ENCODE measurements at regions not wholly inside any gene's neighbourhood (a gene's known extent, or its start where the extent isn't known, plus 50 kb on each side); places are given as distances from the start of the nearest gene placed in this dataset.

DNA sequence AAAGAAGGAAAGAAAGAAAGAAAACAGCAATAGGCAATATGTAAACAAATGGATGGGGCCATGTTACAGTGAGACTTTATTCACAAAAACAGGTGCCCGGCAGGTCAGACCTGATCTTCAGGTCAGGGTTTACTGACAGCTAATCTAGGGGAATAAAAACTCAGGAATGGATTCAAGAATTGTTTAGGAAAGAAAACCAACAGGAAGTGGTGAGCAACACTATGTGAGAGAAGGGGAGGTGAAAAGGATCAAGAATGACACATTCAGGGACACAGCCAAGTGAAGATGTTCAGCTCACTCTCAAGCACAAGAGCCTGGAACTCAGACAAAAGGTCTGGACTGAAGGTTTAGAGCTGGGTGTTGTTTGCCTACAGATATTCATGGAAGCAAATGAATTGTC lies 244.5 kb downstream of the EFNB2 start:
- ATAC-seq (no peak), DNase-seq (ENCODE audit: low read depth, low spot score) (no peak)
- TF ChIP-seq TCF7L2 (IDR thresholded peaks at IDR 0.05; ENCODE audit: borderline replicate concordance, extremely low read depth, insufficient read depth, insufficient read length) (no peak), ZFX (IDR thresholded peaks at IDR 0.05) (no peak), POLR2AphosphoS5 (IDR thresholded peaks at IDR 0.05; ENCODE audit: low read depth, low read length) (no peak), EZH2phosphoT487 (IDR thresholded peaks at IDR 0.05; ENCODE audit: borderline replicate concordance) (no peak), RAD21 (IDR thresholded peaks at IDR 0.05; ENCODE audit: low read depth) (no peak), SP1 (IDR thresholded peaks at IDR 0.05; ENCODE audit: low read depth) (no peak), YY1 (IDR thresholded peaks at IDR 0.05; ENCODE audit: extremely low read depth, insufficient replicate concordance, low read depth, low read length) (no peak), ZNF274 (IDR thresholded peaks at IDR 0.05; ENCODE audit: low read depth, low read length) (no peak), POLR2A (IDR thresholded peaks at IDR 0.05; ENCODE audit: borderline replicate concordance, extremely low read depth, insufficient read depth, insufficient read length) (no peak), EGR1 (IDR thresholded peaks at IDR 0.05; ENCODE audit: low read depth) (no peak)
- TF ChIP-seq, protein P1, sequence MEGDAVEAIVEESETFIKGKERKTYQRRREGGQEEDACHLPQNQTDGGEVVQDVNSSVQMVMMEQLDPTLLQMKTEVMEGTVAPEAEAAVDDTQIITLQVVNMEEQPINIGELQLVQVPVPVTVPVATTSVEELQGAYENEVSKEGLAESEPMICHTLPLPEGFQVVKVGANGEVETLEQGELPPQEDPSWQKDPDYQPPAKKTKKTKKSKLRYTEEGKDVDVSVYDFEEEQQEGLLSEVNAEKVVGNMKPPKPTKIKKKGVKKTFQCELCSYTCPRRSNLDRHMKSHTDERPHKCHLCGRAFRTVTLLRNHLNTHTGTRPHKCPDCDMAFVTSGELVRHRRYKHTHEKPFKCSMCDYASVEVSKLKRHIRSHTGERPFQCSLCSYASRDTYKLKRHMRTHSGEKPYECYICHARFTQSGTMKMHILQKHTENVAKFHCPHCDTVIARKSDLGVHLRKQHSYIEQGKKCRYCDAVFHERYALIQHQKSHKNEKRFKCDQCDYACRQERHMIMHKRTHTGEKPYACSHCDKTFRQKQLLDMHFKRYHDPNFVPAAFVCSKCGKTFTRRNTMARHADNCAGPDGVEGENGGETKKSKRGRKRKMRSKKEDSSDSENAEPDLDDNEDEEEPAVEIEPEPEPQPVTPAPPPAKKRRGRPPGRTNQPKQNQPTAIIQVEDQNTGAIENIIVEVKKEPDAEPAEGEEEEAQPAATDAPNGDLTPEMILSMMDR (IDR thresholded peaks at IDR 0.05 in 2 of 3, conservative IDR thresholded peaks at IDR 0.05 in 1 of 3; ENCODE audit: borderline replicate concordance in 1 of 3, insufficient read depth in 1 of 3, low read depth in 2 of 3, low read length in 2 of 3) = no peak
- TF ChIP-seq, protein P2, sequence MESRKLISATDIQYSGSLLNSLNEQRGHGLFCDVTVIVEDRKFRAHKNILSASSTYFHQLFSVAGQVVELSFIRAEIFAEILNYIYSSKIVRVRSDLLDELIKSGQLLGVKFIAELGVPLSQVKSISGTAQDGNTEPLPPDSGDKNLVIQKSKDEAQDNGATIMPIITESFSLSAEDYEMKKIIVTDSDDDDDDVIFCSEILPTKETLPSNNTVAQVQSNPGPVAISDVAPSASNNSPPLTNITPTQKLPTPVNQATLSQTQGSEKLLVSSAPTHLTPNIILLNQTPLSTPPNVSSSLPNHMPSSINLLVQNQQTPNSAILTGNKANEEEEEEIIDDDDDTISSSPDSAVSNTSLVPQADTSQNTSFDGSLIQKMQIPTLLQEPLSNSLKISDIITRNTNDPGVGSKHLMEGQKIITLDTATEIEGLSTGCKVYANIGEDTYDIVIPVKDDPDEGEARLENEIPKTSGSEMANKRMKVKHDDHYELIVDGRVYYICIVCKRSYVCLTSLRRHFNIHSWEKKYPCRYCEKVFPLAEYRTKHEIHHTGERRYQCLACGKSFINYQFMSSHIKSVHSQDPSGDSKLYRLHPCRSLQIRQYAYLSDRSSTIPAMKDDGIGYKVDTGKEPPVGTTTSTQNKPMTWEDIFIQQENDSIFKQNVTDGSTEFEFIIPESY (IDR thresholded peaks at IDR 0.05; ENCODE audit: extremely low read depth, insufficient replicate concordance, low read length) = no peak
- TF ChIP-seq, protein P3, sequence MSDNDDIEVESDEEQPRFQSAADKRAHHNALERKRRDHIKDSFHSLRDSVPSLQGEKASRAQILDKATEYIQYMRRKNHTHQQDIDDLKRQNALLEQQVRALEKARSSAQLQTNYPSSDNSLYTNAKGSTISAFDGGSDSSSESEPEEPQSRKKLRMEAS (IDR thresholded peaks at IDR 0.05) = no peak
- H3K4me2 ChIP-seq (ENCODE audit: low read length) = no peak overlapping the region
- no peaks in the 10 kb centered on the region for H3K36me3 ChIP-seq (ENCODE audit: control insufficient read depth in 1 of 2, insufficient read depth in 2 of 2, low read length in 2 of 2)
- ChIA-PET RAD21 (ENCODE audit: low non-redundant PET in 1 of 2, low total read pairs in 2 of 2, uncharacterized antibody in 2 of 2, unreplicated experiment in 2 of 2) (no interaction called here), CTCF (no interaction called here), POLR2A (no interaction called here)
- no peak overlapping the region for H3K4me3 ChIP-seq (replicated peaks in 1 of 2; ENCODE audit: low read depth in 1 of 2, low read length in 2 of 2)
- no TSS peak for BruUV-seq (replicated peaks)
- no peaks in the 10 kb centered on the region for H3K27me3 ChIP-seq (ENCODE audit: insufficient read depth, low read length)
- H3K27ac ChIP-seq (ENCODE audit: low read depth, low read length) = no peak overlapping the region
- H3K9me2 ChIP-seq (ENCODE audit: insufficient read depth) = no peaks in the 10 kb centered on the region
- no peaks in the 10 kb centered on the region for H4K20me1 ChIP-seq (ENCODE audit: insufficient read depth)
- no peaks in the 10 kb centered on the region for H3K9me3 ChIP-seq (ENCODE audit: control insufficient read depth in 1 of 2, insufficient read depth in 1 of 2, low read depth in 1 of 2, low read length in 2 of 2)
- no peak overlapping the region for H2AFZ ChIP-seq (ENCODE audit: low read depth, low read length, poor library complexity, severe bottlenecking)
- no peaks in the 10 kb centered on the region for H3K79me2 ChIP-seq (ENCODE audit: insufficient read depth, low read length)
- no peaks in the 10 kb centered on the region for H3K4me1 ChIP-seq (ENCODE audit: control insufficient read depth in 1 of 2, insufficient read depth in 2 of 2, low read length in 2 of 2)
- intact Hi-C loops (cut with micrococcal nuclease) = no loop called here
- H3K9ac ChIP-seq (ENCODE audit: low read length) = no peak overlapping the region

Measured in HCT116 (cell line).